Tibial nerve (tissue), 4 donors: ENCODE measurements at regions not wholly inside any gene's neighbourhood (a gene's known extent, or its start where the extent isn't known, plus 50 kb on each side); places are given as distances from the start of the nearest gene placed in this dataset.

Experiments used
- DNase-seq, 2 donors: peaks; one replicate each; pipeline ENCODE4 v3.0.0-alpha.2; 2019; ENCODE audit warnings: low spot score in 2 of 2
- H3K27ac ChIP-seq, 4 donors: fragments of 200-600 bp; sonication (generic) in 3 of 4; one replicate each; pipeline ENCODE4 v1.5.1; 2017 to 2019; ENCODE audit warnings: mild to moderate bottlenecking in 1 of 4
- H3K27me3 ChIP-seq, 2 donors: fragments of 200-600 bp; sonication (generic) in 1 of 2; one replicate each; pipeline versions ENCODE4 v1.5.1 to v1.6.0; 2017 to 2019
- H3K36me3 ChIP-seq, 3 donors: fragments of 200-600 bp; sonication (generic); one replicate each; pipeline ENCODE4 v1.5.1; 2018 to 2019
- H3K4me1 ChIP-seq, 4 donors: fragments of 200-600 bp; sonication (generic) in 3 of 4; one replicate each; pipeline ENCODE4 v1.5.1; 2017 to 2019
- H3K4me3 ChIP-seq, 4 donors: fragments of 200-600 bp; sonication (generic) in 3 of 4; one replicate each; pipeline ENCODE4 v1.5.1; 2017 to 2019; ENCODE audit warnings: mild to moderate bottlenecking in 1 of 4, moderate library complexity in 1 of 4
- H3K9me3 ChIP-seq, 4 donors: fragments of 200-600 bp; sonication (generic) in 3 of 4; one replicate each; pipeline ENCODE4 v1.5.1; 2017 to 2019
- CTCF ChIP-seq, 5 experiments: fragments of 200-600 bp in 3 of 5; fragments of 450-650 bp in 2 of 5; sonication (generic) in 3 of 5; IDR thresholded peaks; one replicate each; pipeline ENCODE4 v1.5.1; 2016 to 2019; ENCODE audit warnings: antibody characterized with exemption in 5 of 5, mild to moderate bottlenecking in 3 of 5, moderate library complexity in 2 of 5
- EP300 ChIP-seq, 2 donors: sonication (generic); formaldehyde crosslinking; IDR thresholded peaks; one replicate each; pipeline ENCODE4 v1.6.1; 2017; ENCODE audit warnings: antibody characterized with exemption in 2 of 2, mild to moderate bottlenecking in 1 of 2
- POLR2A ChIP-seq, 2 donors: fragments of 450-650 bp; IDR thresholded peaks; one replicate each; pipeline ENCODE4 v1.6.1; 2017; ENCODE audit warnings: antibody characterized with exemption in 2 of 2, mild to moderate bottlenecking in 2 of 2, moderate library complexity in 2 of 2
- WGBS, 2 donors: methylation state at CpG; one replicate each; pipeline ENCODE4 v1.1.5; 2018; 5-methylcytosine and 5-hydroxymethylcytosine counted together

DNA sequence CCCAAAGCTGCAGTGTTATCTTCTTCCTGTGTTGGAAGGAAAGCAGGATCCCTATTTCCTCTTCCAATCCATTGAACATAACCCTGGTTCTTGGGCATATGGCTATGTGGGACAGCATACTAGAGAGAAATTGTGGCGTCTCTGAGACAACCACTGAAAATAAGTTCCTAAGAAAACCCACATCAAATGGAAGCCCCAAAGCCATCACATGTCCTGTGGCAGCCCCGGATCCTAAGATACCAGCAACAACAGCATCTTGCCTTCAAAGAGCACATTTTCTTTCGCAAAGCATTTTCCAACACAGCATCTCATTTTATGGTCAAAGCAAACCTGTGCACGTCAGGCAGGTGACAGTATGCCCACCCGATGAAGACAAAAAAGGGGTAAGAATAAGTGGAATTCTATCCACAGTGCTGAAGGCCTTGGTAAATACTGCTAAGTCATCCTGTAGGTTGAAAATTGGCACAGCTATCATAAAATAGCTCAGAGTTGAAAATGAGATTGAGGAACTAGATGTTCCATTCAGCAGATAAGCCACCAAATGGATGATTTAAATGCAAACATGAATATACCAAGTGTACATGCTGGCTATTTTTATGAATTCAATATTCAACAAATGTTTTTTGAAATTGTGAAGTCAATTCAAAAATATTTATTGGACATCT is 232.2 kb downstream of the DLEU7 start:
- 92 to 93% methylated on average over 5 of the region's 5 CpGs for WGBS, 2 donors
- H3K27ac ChIP-seq = no peak overlapping the region
- H3K9me3 ChIP-seq = no peaks in the 10 kb centered on the region
- H3K27me3 ChIP-seq = no peaks in the 10 kb centered on the region
- H3K4me3 ChIP-seq = no peak overlapping the region
- TF ChIP-seq POLR2A (IDR thresholded peaks at IDR 0.05) = no peak
- no peaks in the 10 kb centered on the region for H3K4me1 ChIP-seq
- no peak for DNase-seq
- H3K36me3 ChIP-seq = no peaks in the 10 kb centered on the region

DNA sequence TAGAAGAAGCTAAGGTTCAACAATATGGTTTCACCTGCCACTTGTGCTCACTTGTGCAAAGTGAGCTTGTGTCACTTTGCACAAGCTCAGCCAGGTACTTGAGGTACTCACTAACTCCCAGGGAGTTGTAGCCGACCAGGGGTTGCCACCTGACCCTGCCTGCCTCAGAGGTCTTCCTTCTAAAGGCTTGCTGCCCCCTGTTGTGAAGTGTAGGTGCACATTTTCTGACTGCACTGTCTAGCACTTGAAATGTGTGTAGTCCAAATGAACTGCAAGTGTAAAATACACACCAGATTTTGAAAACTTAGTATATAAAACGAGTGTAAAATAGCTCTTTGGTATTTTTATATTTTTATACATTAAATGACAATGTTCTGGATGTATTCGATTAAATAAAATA is 230.8 kb downstream of the DLEU7 start:
- Histone ChIP-seq H3K27ac (no peak overlapping the region), H3K27me3 (no peaks in the 10 kb centered on the region), H3K9me3 (no peaks in the 10 kb centered on the region), H3K4me1 (no peaks in the 10 kb centered on the region), H3K4me3 (no peak overlapping the region), H3K36me3 (no peaks in the 10 kb centered on the region)
- no peak for TF ChIP-seq POLR2A (IDR thresholded peaks at IDR 0.05)
- WGBS, 2 donors = 75 to 79% methylated on average over 3 of the region's 3 CpGs
- DNase-seq = no peak

GRCh38 chr13:50613356-50613831 is 230.1 kb downstream of the DLEU7 start:
- Histone ChIP-seq H3K4me3 (no peak overlapping the region), H3K9me3 (no peaks in the 10 kb centered on the region), H3K27ac (no peak overlapping the region), H3K4me1 (no peaks in the 10 kb centered on the region), H3K36me3 (no peaks in the 10 kb centered on the region), H3K27me3 (no peaks in the 10 kb centered on the region)
- TF ChIP-seq CTCF (IDR thresholded peaks at IDR 0.05) (no peak), EP300 (IDR thresholded peaks at IDR 0.05) (no peak)
- DNase-seq = no peak
- WGBS, 2 donors = 67 to 79% methylated on average over 6 of the region's 6 CpGs

GRCh38 chr13:50615234-50615633 is 228.3 kb downstream of the DLEU7 start:
- TF ChIP-seq EP300 (IDR thresholded peaks at IDR 0.05) = no peak
- no peak for TF ChIP-seq POLR2A (IDR thresholded peaks at IDR 0.05)
- TF ChIP-seq CTCF (IDR thresholded peaks at IDR 0.05) = no peak
- 88 to 91% methylated on average over 2 of the region's 2 CpGs for WGBS, 2 donors
- Histone ChIP-seq H3K4me1 (no peaks in the 10 kb centered on the region), H3K36me3 (no peaks in the 10 kb centered on the region), H3K27me3 (no peaks in the 10 kb centered on the region), H3K4me3 (no peak overlapping the region), H3K9me3 (no peaks in the 10 kb centered on the region), H3K27ac (no peak overlapping the region)
- no peak for DNase-seq

GRCh38 chr13:50616101-50616500 is 227.4 kb downstream of the DLEU7 start:
- H3K9me3 ChIP-seq = no peaks in the 10 kb centered on the region
- TF ChIP-seq CTCF (IDR thresholded peaks at IDR 0.05) = no peak
- TF ChIP-seq EP300 (IDR thresholded peaks at IDR 0.05) = no peak
- no peak for TF ChIP-seq POLR2A (IDR thresholded peaks at IDR 0.05)
- no peak overlapping the region for H3K27ac ChIP-seq
- no peak overlapping the region for H3K4me3 ChIP-seq
- no peak for DNase-seq
- H3K36me3 ChIP-seq = no peaks in the 10 kb centered on the region
- WGBS, 2 donors = 72 to 84% methylated on average over 2 of the region's 2 CpGs
- no peaks in the 10 kb centered on the region for H3K4me1 ChIP-seq
- H3K27me3 ChIP-seq = no peaks in the 10 kb centered on the region

DNA sequence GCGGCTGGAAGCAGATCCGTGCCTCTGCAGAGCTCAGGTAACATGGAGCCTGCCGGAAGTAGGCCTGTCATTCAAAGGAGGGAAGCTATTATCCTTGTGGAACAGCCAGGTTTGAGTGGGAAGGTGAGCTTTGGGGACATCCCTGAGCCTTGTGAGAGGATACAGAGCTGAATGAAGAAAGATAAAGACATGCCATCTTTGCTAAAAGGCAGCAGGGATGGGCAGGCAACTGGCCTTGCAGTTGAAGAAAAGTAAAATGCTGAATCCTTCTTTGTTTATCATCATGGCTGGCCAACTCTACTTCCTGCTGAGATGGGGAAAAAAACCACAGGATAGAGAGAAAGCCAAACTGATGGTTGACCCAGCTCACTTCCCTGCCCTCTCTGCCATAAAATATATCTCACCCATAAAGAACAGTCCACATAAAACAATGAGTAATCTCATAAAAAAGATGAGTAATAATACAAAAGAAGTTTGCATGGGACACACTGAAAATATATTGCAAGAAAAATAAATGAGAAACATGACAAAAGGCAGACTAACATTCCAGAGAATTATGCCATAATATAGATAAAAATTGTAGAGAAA is 226.3 kb downstream of the DLEU7 start:
- TF ChIP-seq POLR2A (IDR thresholded peaks at IDR 0.05) (no peak), CTCF (IDR thresholded peaks at IDR 0.05) (no peak), EP300 (IDR thresholded peaks at IDR 0.05) (no peak)
- H3K36me3 ChIP-seq = no peaks in the 10 kb centered on the region
- H3K4me3 ChIP-seq = no peak overlapping the region
- no peak overlapping the region for H3K27ac ChIP-seq
- H3K27me3 ChIP-seq = no peaks in the 10 kb centered on the region
- H3K4me1 ChIP-seq = no peaks in the 10 kb centered on the region
- DNase-seq = no peak
- no peaks in the 10 kb centered on the region for H3K9me3 ChIP-seq
- 93 to 94% methylated on average over 3 of the region's 3 CpGs for WGBS, 2 donors
